Heart right ventricle (tissue), 16 donors: ENCODE measurements at regions not wholly inside any gene's neighbourhood (a gene's known extent, or its start where the extent isn't known, plus 50 kb on each side); places are given as distances from the start of the nearest gene placed in this dataset.

Experiments
- ATAC-seq, 8 donors: fragments of 200-7000 bp; cut with Tn5 transposase; one replicate each; pipeline ENCODE4 v1.9.1; 2020; ENCODE audit warnings: mild to moderate bottlenecking in 8 of 8, moderate library complexity in 8 of 8, moderate number of reproducible peaks in 1 of 8
- DNase-seq, 2 donors: peaks; one replicate each; pipeline ENCODE4 v3.0.0-alpha.2; 2020
- H3K27ac ChIP-seq, 10 donors: fragments of 200-600 bp; sonication (generic) in 2 of 10; one replicate each; pipeline versions ENCODE4 v1.5.0 to v1.8.0; 2020 to 2022; ENCODE audit warnings: mild to moderate bottlenecking in 3 of 10
- H3K27me3 ChIP-seq, 7 donors: fragments of 200-600 bp; one replicate each; pipeline ENCODE4 v1.8.0; 2021 to 2022; ENCODE audit warnings: mild to moderate bottlenecking in 2 of 7
- H3K36me3 ChIP-seq, 9 donors: fragments of 200-600 bp; sonication (generic) in 1 of 9; one replicate each; pipeline versions ENCODE4 v1.5.0 to v1.8.0; 2020 to 2022; ENCODE audit warnings: mild to moderate bottlenecking in 2 of 9
- H3K4me1 ChIP-seq, 9 donors: fragments of 200-600 bp; sonication (generic) in 1 of 9; one replicate each; pipeline versions ENCODE4 v1.5.0 to v1.8.0; 2020 to 2022; ENCODE audit warnings: mild to moderate bottlenecking in 4 of 9
- H3K4me3 ChIP-seq, 10 donors: fragments of 200-600 bp; sonication (generic) in 2 of 10; one replicate each; pipeline versions ENCODE4 v1.5.0 to v1.8.0; 2020 to 2022; ENCODE audit warnings: mild to moderate bottlenecking in 7 of 10, moderate library complexity in 2 of 10
- H3K9me3 ChIP-seq, 11 donors: fragments of 200-600 bp in 10 of 11; sonication (generic) in 2 of 11; one replicate each; pipeline versions ENCODE4 v1.5.0 to v1.8.0; 2013 to 2022; ENCODE audit warnings: mild to moderate bottlenecking in 2 of 11, control low read depth in 1 of 11, moderate library complexity in 1 of 11
- CTCF ChIP-seq, 9 donors: fragments of 200-600 bp; sonication (generic) in 2 of 9; IDR thresholded peaks; one replicate each; pipeline versions ENCODE4 v1.5.0 to v1.8.0; 2021 to 2022; ENCODE audit warnings: antibody characterized with exemption in 9 of 9, mild to moderate bottlenecking in 5 of 9, moderate library complexity in 1 of 9
- WGBS, 2 donors: extraction: QIAGEN DNeasy Blood & Tissue Kit; methylation state at CpG; one replicate each; pipeline ENCODE4 v1.1.7; 2013; ENCODE audit warnings: inconsistent platforms in 1 of 2; 5-methylcytosine and 5-hydroxymethylcytosine counted together
- intact Hi-C, 10 donors: fragments of 100-400 bp; cut with DNase I; formaldehyde crosslinking; loops; one replicate each; pipeline versions ENCODE4 v1.11.1 to v1.14.2; 2022
- donor health status: Arrhythmogenic right ventricular cardiomyopathy.
- donor health status: ischemic (EF 13 %, LVEDD 7.1; RV severe dilation, severe dysfunction).
- donor health status: healthy with polysubstance abuse.
- donor health status: DM: no; HTN: yes; CAD: no.
- donor health status: DM: no; HTN: no; CAD: no.
- donor health status: ischemic (EF 25% LVEDD 6.9; RV normal size, moderate dysfunction).
- donor health status: ischemic (EF 25% LVEDD 5.7; RV mildly dilated, moderate dysfunction).
- donor health status: healthy.
- donor health status: DM: yes; HTN: yes; CAD: no.
- donor health status: Ischemic cardiomyopathy.
- donor health status: ischemic (EF 35%, LVEDD 5.7; RV mildly dilated, moderate dysfunction).
- donor health status: nonischemic (EF 11% LVEDD 7.7; RV severe dilation, severe dysfunction).
- donor health status: DM: yes; HTN: yes; CAD: no.
- donor health status: PGD.
- donor health status: ischemic (EF 29% LVEDD 5.4; RV normal size, mild dysfunction).
- donor health status: nonischemic (EF 23%, LVEDD 6.1; RV moderate dilation, normal function).

- H3K27me3 ChIP-seq, result no peaks in the 10 kb centered on the region
- 77 to 84% methylated on average over 2 of the region's 2 CpGs for WGBS, 2 donors
- H3K4me3 ChIP-seq, result no peak overlapping the region
- intact Hi-C loops, result loop anchor here in 1 of 10 donors (10.0 kb wide), 1 partner anchor 350 kb away; no protein-coding TSS in a partner anchor
- DNase-seq (no peak), ATAC-seq (no peak)
- no peaks in the 10 kb centered on the region for H3K9me3 ChIP-seq
- H3K36me3 ChIP-seq, result no peaks in the 10 kb centered on the region
- no peak for TF ChIP-seq CTCF (IDR thresholded peaks at IDR 0.05)
- no peaks in the 10 kb centered on the region for H3K4me1 ChIP-seq
- no peak overlapping the region for H3K27ac ChIP-seq
These were observed 302.7 kb upstream of the PMFBP1 start for GRCh38 chr16:72474501-72475123.

- no peaks in the 10 kb centered on the region for H3K27me3 ChIP-seq
- no peak overlapping the region for H3K27ac ChIP-seq
- 97 to 100% methylated on average over 1 of the region's 1 CpG for WGBS, 2 donors
- no peak overlapping the region for H3K4me3 ChIP-seq
- ATAC-seq (no peak), DNase-seq (no peak)
- no peaks in the 10 kb centered on the region for H3K9me3 ChIP-seq
- H3K36me3 ChIP-seq, result no peaks in the 10 kb centered on the region
- intact Hi-C loops, result loop anchor here in 1 of 10 donors (10.0 kb wide), 1 partner anchor 349 kb away; no protein-coding TSS in a partner anchor
- H3K4me1 ChIP-seq, result no peaks in the 10 kb centered on the region
- no peak for TF ChIP-seq CTCF (IDR thresholded peaks at IDR 0.05)
These were observed 301.7 kb upstream of the PMFBP1 start for GRCh38 chr16:72473631-72474030.

- intact Hi-C loops, result loop anchor here in 1 of 10 donors (10.0 kb wide), 1 partner anchor 347 kb away; no protein-coding TSS in a partner anchor
- H3K4me1 ChIP-seq, result no peaks in the 10 kb centered on the region
- H3K36me3 ChIP-seq, result no peaks in the 10 kb centered on the region
- H3K27me3 ChIP-seq, result no peaks in the 10 kb centered on the region
- 96 to 97% methylated on average over 12 of the region's 12 CpGs for WGBS, 2 donors
- H3K4me3 ChIP-seq, result no peak overlapping the region
- no peak overlapping the region for H3K27ac ChIP-seq
- no peaks in the 10 kb centered on the region for H3K9me3 ChIP-seq
- ATAC-seq (no peak), DNase-seq (no peak)
- no peak for TF ChIP-seq CTCF (IDR thresholded peaks at IDR 0.05)
These were observed 299.5 kb upstream of the PMFBP1 start for GRCh38 chr16:72471317-72471924.

DNA sequence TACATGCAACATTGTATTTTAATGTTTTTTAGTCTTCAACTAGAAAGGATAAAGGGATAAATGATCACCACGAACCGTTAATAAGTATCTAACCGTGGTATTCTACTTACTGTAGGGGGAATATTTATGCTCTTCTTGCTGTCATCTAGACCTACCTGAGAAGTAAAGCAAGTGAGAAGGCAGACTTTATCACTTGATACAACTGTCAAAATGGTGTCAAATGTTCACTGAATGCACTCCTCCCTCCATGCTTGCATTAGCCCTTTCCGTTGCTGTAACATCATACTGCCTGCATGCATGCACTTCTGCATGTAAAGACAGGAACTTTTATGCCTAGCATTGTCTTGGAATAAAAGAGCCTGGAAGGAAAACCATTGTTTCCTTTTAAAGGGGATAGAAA, 298.6 kb upstream of the PMFBP1 start:
- no peak for TF ChIP-seq CTCF (IDR thresholded peaks at IDR 0.05)
- intact Hi-C loops, result loop anchor here in 1 of 10 donors (10.0 kb wide), 1 partner anchor 346 kb away; no protein-coding TSS in a partner anchor
- no peak overlapping the region for H3K27ac ChIP-seq
- no peak overlapping the region for H3K4me3 ChIP-seq
- H3K27me3 ChIP-seq, result no peaks in the 10 kb centered on the region
- ATAC-seq (no peak), DNase-seq (no peak)
- H3K9me3 ChIP-seq, result no peaks in the 10 kb centered on the region
- 88 to 91% methylated on average over 4 of the region's 4 CpGs for WGBS, 2 donors
- H3K36me3 ChIP-seq, result no peaks in the 10 kb centered on the region
- H3K4me1 ChIP-seq, result no peaks in the 10 kb centered on the region
